Caco-2 (cell line): ENCODE measurements at regions not wholly inside any gene's neighbourhood (a gene's known extent, or its start where the extent isn't known, plus 50 kb on each side); places are given as distances from the start of the nearest gene placed in this dataset.

ENCODE experiments used
- BruUV-seq: library from RNA; stranded (reverse); fragments of 400-500 nt; replicated peaks from 2 replicates; lab custom pipeline; 2021; lab: Mats Ljungman, UMichigan
- CTCF ChIA-PET: fragments of 300-600 bp; sonication (Branson Sonifier 250); formaldehyde crosslinking; loops from one replicate; lab custom pipeline; 2022; ENCODE audit warnings: antibody characterized with exemption; lab: Charles Lee
- POLR2A ChIA-PET: fragments of 300-600 bp; sonication (Branson Sonifier 250); formaldehyde crosslinking; loops from one replicate; lab custom pipeline; 2022; ENCODE audit warnings: antibody characterized with exemption; lab: Charles Lee
- DNase-seq, 2 experiments: peaks; one replicate each; pipeline versions ENCODE4 v3.0.0 to v3.0.0-alpha.2; 2020 to 2022
- H3K27me3 ChIP-seq: replicated peaks from 2 replicates; pipeline ENCODE4 v1.6.0; 2011; ENCODE audit warnings: low read length; ENCODE audit not compliant: control insufficient read depth, insufficient read depth
- H3K36me3 ChIP-seq: 2 replicates; pipeline ENCODE4 v1.5.1; 2011; ENCODE audit warnings: low read length; ENCODE audit not compliant: control insufficient read depth, insufficient read depth
- H3K4me1 ChIP-seq: fragments of 250-450 bp; sonication (Bioruptor Pico); 2 replicates; pipeline ENCODE4 v1.5.1; 2020; ENCODE audit warnings: mild to moderate bottlenecking
- H3K4me3 ChIP-seq: 2 replicates; pipeline ENCODE4 v1.5.1; 2011; ENCODE audit warnings: low read depth, mild to moderate bottlenecking, control low read depth, low read length
- H3K9me3 ChIP-seq: fragments of 250-450 bp; sonication (Bioruptor Pico); 2 replicates; pipeline ENCODE4 v1.5.1; 2020; ENCODE audit warnings: mild to moderate bottlenecking, moderate library complexity
- H3K27ac Mint-ChIP-seq: one replicate; pipeline ENCODE4 v1.8.0; 2022; ENCODE audit warnings: mixed read lengths; ENCODE audit not compliant: unreplicated experiment
- H3K27me3 Mint-ChIP-seq: one replicate; pipeline ENCODE4 v1.8.0; 2022; ENCODE audit warnings: mixed read lengths; ENCODE audit not compliant: insufficient read depth, unreplicated experiment
- H3K36me3 Mint-ChIP-seq: one replicate; pipeline ENCODE4 v1.8.0; 2022; ENCODE audit warnings: mild to moderate bottlenecking, mixed read lengths; ENCODE audit not compliant: insufficient read depth, unreplicated experiment
- H3K4me1 Mint-ChIP-seq: one replicate; pipeline ENCODE4 v1.8.0; 2022; ENCODE audit warnings: low read depth, mixed read lengths; ENCODE audit not compliant: unreplicated experiment
- H3K4me3 Mint-ChIP-seq: one replicate; pipeline ENCODE4 v1.8.0; 2022; ENCODE audit warnings: mild to moderate bottlenecking, moderate library complexity, mixed read lengths; ENCODE audit not compliant: unreplicated experiment
- H3K9me3 Mint-ChIP-seq: one replicate; pipeline ENCODE4 v1.8.0; 2022; ENCODE audit warnings: mixed read lengths; ENCODE audit not compliant: unreplicated experiment
- intact Hi-C: fragments of 100-400 bp; cut with micrococcal nuclease; formaldehyde crosslinking; loops from one replicate; pipeline ENCODE4 v1.10.0; 2022; ENCODE audit not compliant: unreplicated experiment
- TF ChIP-seq, protein P1 (sequence below), 2 experiments: fragments of 200-600 bp in 1 of 2; IDR thresholded peaks; 1 replicate in 1 of 2; 2 replicates in 1 of 2; pipeline versions ENCODE4 v1.5.1 to v1.8.0; 2011 to 2022; ENCODE audit warnings: antibody characterized with exemption in 1 of 2, control low read depth in 1 of 2, inconsistent platforms in 1 of 2, low read depth in 1 of 2, low read length in 1 of 2, mild to moderate bottlenecking in 1 of 2, moderate library complexity in 1 of 2; ENCODE audit not compliant: insufficient read depth in 1 of 2, severe bottlenecking in 1 of 2, unreplicated experiment in 1 of 2

DNA sequence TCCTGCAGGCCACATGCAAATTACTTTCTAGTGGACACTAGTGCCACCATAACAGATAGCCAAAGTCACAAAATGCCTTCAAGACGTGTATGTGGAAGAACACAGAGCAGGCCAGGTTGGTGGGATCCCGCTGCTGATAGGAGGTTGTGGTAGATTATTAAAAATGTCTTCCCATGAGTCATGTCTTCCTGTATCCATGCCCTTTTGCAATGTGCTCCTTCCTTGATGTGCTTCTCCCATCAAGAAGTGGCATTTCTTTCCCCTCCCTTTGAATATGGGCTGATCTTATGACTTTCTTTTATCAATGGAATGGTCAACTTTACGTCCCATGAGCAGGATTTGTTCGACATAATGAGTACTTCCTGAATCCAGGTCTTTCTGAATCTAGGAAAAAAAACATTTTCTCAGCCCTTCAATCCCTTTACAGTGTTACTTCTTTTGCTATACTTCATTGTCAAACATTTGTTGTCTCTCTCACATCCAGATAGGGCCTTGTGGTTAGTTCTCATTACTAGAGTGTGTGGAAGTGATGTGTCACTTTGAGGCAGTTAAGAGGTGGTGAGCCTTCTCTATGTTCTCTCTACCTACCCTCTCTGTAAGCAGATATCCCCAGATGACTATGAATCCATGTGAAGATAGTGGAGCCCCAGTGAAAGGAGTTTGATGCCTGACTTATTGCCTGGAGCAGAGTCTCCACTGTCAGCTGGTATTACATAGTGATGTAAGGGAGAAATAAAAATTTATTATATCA, 519.2 kb upstream of the DIPK2B start:
- Mint-ChIP-seq H3K36me3 (no peaks in the 10 kb centered on the region), H3K4me1 (no peaks in the 10 kb centered on the region), H3K9me3 (no peaks in the 10 kb centered on the region), H3K27ac (no peak overlapping the region), H3K27me3 (peaks cover 3% of the 10 kb centered on the region), H3K4me3 (no peak overlapping the region)
- H3K9me3 ChIP-seq = no peaks in the 10 kb centered on the region
- H3K4me3 ChIP-seq = no peak overlapping the region
- ChIA-PET POLR2A (no interaction called here), CTCF (no interaction called here)
- H3K36me3 ChIP-seq = no peaks in the 10 kb centered on the region
- no peaks in the 10 kb centered on the region for H3K4me1 ChIP-seq
- TF ChIP-seq, protein P1, sequence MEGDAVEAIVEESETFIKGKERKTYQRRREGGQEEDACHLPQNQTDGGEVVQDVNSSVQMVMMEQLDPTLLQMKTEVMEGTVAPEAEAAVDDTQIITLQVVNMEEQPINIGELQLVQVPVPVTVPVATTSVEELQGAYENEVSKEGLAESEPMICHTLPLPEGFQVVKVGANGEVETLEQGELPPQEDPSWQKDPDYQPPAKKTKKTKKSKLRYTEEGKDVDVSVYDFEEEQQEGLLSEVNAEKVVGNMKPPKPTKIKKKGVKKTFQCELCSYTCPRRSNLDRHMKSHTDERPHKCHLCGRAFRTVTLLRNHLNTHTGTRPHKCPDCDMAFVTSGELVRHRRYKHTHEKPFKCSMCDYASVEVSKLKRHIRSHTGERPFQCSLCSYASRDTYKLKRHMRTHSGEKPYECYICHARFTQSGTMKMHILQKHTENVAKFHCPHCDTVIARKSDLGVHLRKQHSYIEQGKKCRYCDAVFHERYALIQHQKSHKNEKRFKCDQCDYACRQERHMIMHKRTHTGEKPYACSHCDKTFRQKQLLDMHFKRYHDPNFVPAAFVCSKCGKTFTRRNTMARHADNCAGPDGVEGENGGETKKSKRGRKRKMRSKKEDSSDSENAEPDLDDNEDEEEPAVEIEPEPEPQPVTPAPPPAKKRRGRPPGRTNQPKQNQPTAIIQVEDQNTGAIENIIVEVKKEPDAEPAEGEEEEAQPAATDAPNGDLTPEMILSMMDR (IDR thresholded peaks at IDR 0.05; ENCODE audit: insufficient read depth in 1 of 2, low read depth in 1 of 2, low read length in 1 of 2, severe bottlenecking in 1 of 2, unreplicated experiment in 1 of 2) = no peak
- DNase-seq = no peak
- intact Hi-C loops = no loop called here
- BruUV-seq = no TSS peak
- no peaks in the 10 kb centered on the region for H3K27me3 ChIP-seq

GRCh38 chrX:45718676-45719075, 518.0 kb upstream of the DIPK2B start:
- peaks cover 3% of the 10 kb centered on the region for H3K27me3 Mint-ChIP-seq
- H3K27ac Mint-ChIP-seq = no peak overlapping the region
- no peaks in the 10 kb centered on the region for H3K9me3 Mint-ChIP-seq
- intact Hi-C loops = no loop called here
- H3K4me1 ChIP-seq = no peaks in the 10 kb centered on the region
- H3K27me3 ChIP-seq = no peaks in the 10 kb centered on the region
- TF ChIP-seq, protein P1 (IDR thresholded peaks at IDR 0.05; ENCODE audit: insufficient read depth in 1 of 2, low read depth in 1 of 2, low read length in 1 of 2, severe bottlenecking in 1 of 2, unreplicated experiment in 1 of 2) = no peak
- H3K4me3 ChIP-seq = no peak overlapping the region
- H3K4me3 Mint-ChIP-seq = no peak overlapping the region
- BruUV-seq = no TSS peak
- POLR2A ChIA-PET = no interaction called here
- CTCF ChIA-PET = no interaction called here
- no peaks in the 10 kb centered on the region for H3K4me1 Mint-ChIP-seq
- DNase-seq = no peak
- no peaks in the 10 kb centered on the region for H3K9me3 ChIP-seq
- no peaks in the 10 kb centered on the region for H3K36me3 ChIP-seq
- H3K36me3 Mint-ChIP-seq = no peaks in the 10 kb centered on the region

- Mint-ChIP-seq H3K36me3 (no peaks in the 10 kb centered on the region), H3K9me3 (no peaks in the 10 kb centered on the region), H3K4me1 (peaks cover under 1% of the 10 kb centered on the region), H3K27ac (no peak overlapping the region), H3K4me3 (no peak overlapping the region), H3K27me3 (no peaks in the 10 kb centered on the region)
- intact Hi-C loops = no loop called here
- Histone ChIP-seq H3K36me3 (no peaks in the 10 kb centered on the region), H3K9me3 (no peaks in the 10 kb centered on the region), H3K27me3 (no peaks in the 10 kb centered on the region), H3K4me1 (no peaks in the 10 kb centered on the region), H3K4me3 (no peak overlapping the region)
- BruUV-seq = no TSS peak
- POLR2A ChIA-PET = no interaction called here
- no peak for DNase-seq
- TF ChIP-seq, protein P1 (IDR thresholded peaks at IDR 0.05; ENCODE audit: insufficient read depth in 1 of 2, low read depth in 1 of 2, low read length in 1 of 2, severe bottlenecking in 1 of 2, unreplicated experiment in 1 of 2) = no peak
- CTCF ChIA-PET = no interaction called here
Measured at GRCh38 chrX:45716750-45717149, 516.1 kb upstream of the DIPK2B start.
